Esophagus (tissue), 2 donors: ENCODE measurements at regions not wholly inside any gene's neighbourhood (a gene's known extent, or its start where the extent isn't known, plus 50 kb on each side); places are given as distances from the start of the nearest gene placed in this dataset.
"Not testable (repeated sequence)": the region's sequence is repeated elsewhere in the genome, so short reads cannot be mapped to it uniquely, and the experiment has no call there.

Experiments
- H3K27ac ChIP-seq, 2 donors: one replicate each; pipeline ENCODE4 v1.5.1; 2013; ENCODE audit warnings: low read depth in 2 of 2, mild to moderate bottlenecking in 2 of 2, inconsistent platforms in 1 of 2, low read length in 1 of 2, moderate library complexity in 1 of 2
- H3K27me3 ChIP-seq, 2 donors: one replicate each; pipeline ENCODE4 v1.6.1; 2013; ENCODE audit warnings: low read length in 2 of 2, control low read depth in 1 of 2, mild to moderate bottlenecking in 1 of 2; ENCODE audit not compliant: insufficient read depth in 2 of 2, control insufficient read depth in 1 of 2
- H3K36me3 ChIP-seq, 2 donors: one replicate each; pipeline ENCODE4 v1.6.1; 2013; ENCODE audit warnings: low read length in 1 of 2; ENCODE audit not compliant: control insufficient read depth in 2 of 2, insufficient read depth in 2 of 2
- H3K4me1 ChIP-seq, 2 donors: one replicate each; pipeline ENCODE4 v1.6.1; 2013; ENCODE audit warnings: low read length in 1 of 2; ENCODE audit not compliant: control insufficient read depth in 2 of 2, insufficient read depth in 2 of 2
- H3K4me3 ChIP-seq, 2 donors: one replicate each; pipeline ENCODE4 v1.5.1; 2013; ENCODE audit warnings: low read length in 2 of 2, mild to moderate bottlenecking in 2 of 2, low read depth in 1 of 2, moderate library complexity in 1 of 2
- H3K9me3 ChIP-seq, 2 donors: one replicate each; pipeline ENCODE4 v1.6.1; 2013; ENCODE audit warnings: mild to moderate bottlenecking in 2 of 2, low read depth in 1 of 2, low read length in 1 of 2, moderate library complexity in 1 of 2; ENCODE audit not compliant: control insufficient read depth in 2 of 2, insufficient read depth in 1 of 2
- WGBS, 2 donors: extraction: QIAGEN DNeasy Blood & Tissue Kit; methylation state at CpG; one replicate each; pipeline ENCODE4 v1.1.7; 2013; 5-methylcytosine and 5-hydroxymethylcytosine counted together
- donor health status: healthy with polysubstance abuse.
- donor health status: Bipolar disorder and iron deficiency.

- H3K4me1 ChIP-seq, H3K36me3 ChIP-seq, H3K27me3 ChIP-seq, H3K4me3 ChIP-seq, H3K9me3 ChIP-seq, H3K27ac ChIP-seq: not testable (repeated sequence)
- WGBS, 2 donors, result 73% methylated on average over 8 to 9 of the region's 9 CpGs
Observed at GRCh38 chr1:794918-795584, 108.6 kb upstream of the OR4F16 start.

GRCh38 chr1:797649-798048 lies 111.2 kb upstream of the OR4F16 start:
- H3K9me3 ChIP-seq, H3K4me1 ChIP-seq, H3K27ac ChIP-seq, H3K4me3 ChIP-seq, H3K36me3 ChIP-seq, H3K27me3 ChIP-seq: not testable (repeated sequence)
- 75 to 93% methylated on average over 1 to 2 of the region's 6 CpGs for WGBS, 2 donors

- H3K4me3 ChIP-seq, H3K27ac ChIP-seq, H3K27me3 ChIP-seq, H3K9me3 ChIP-seq, H3K36me3 ChIP-seq, H3K4me1 ChIP-seq: not testable (repeated sequence)
- 97 to 99% methylated on average over 4 to 5 of the region's 7 CpGs for WGBS, 2 donors
Observed at GRCh38 chr1:800397-800796, 113.9 kb upstream of the OR4F16 start.

GRCh38 chr1:804378-805115 lies 118.1 kb upstream of the OR4F16 start:
- H3K27me3 ChIP-seq, result not testable (repeated sequence)

GRCh38 chr1:805310-805709 lies 118.4 kb upstream of the SAMD11 start:
- WGBS, 2 donors, result 91 to 96% methylated on average over 5 of the region's 5 CpGs
- not testable (repeated sequence) for H3K27me3 ChIP-seq, H3K36me3 ChIP-seq, H3K4me1 ChIP-seq, H3K9me3 ChIP-seq, H3K27ac ChIP-seq, H3K4me3 ChIP-seq

More at GRCh38 chr1:804378-805115, 118.1 kb upstream of the OR4F16 start:
- not testable (repeated sequence) for H3K27ac ChIP-seq, H3K36me3 ChIP-seq, H3K4me3 ChIP-seq, H3K9me3 ChIP-seq, H3K4me1 ChIP-seq
- 67 to 74% methylated on average over 4 to 6 of the region's 6 CpGs for WGBS, 2 donors

- not testable (repeated sequence) for H3K4me3 ChIP-seq, H3K4me1 ChIP-seq, H3K9me3 ChIP-seq, H3K27ac ChIP-seq, H3K27me3 ChIP-seq, H3K36me3 ChIP-seq
- WGBS, 2 donors, result no CpG with 5 or more reads among the region's 3 CpGs
Observed at GRCh38 chr1:807066-807465, 116.7 kb upstream of the SAMD11 start.

GRCh38 chr1:807699-808390 lies 115.9 kb upstream of the SAMD11 start:
- not testable (repeated sequence) for H3K27ac ChIP-seq, H3K27me3 ChIP-seq

GRCh38 chr1:810949-811348 lies 112.8 kb upstream of the SAMD11 start:
- not testable (repeated sequence) for H3K9me3 ChIP-seq, H3K27ac ChIP-seq, H3K27me3 ChIP-seq, H3K4me3 ChIP-seq, H3K36me3 ChIP-seq, H3K4me1 ChIP-seq
- WGBS, 2 donors, result 59% methylated on average over 2 of the region's 2 CpGs

More at GRCh38 chr1:807699-808390, 115.9 kb upstream of the SAMD11 start:
- H3K4me1 ChIP-seq, H3K9me3 ChIP-seq, H3K36me3 ChIP-seq, H3K4me3 ChIP-seq: not testable (repeated sequence)
- WGBS, 2 donors, result 50 to 64% methylated on average over 2 to 3 of the region's 4 CpGs

GRCh38 chr1:812535-813127 lies 111.1 kb upstream of the SAMD11 start:
- not testable (repeated sequence) for H3K4me3 ChIP-seq, H3K27me3 ChIP-seq, H3K4me1 ChIP-seq, H3K9me3 ChIP-seq, H3K27ac ChIP-seq, H3K36me3 ChIP-seq
- 92% methylated on average over 5 of the region's 5 CpGs for WGBS, 2 donors
